Nephron progenitor cell (in vitro differentiated cells): ENCODE measurements at regions not wholly inside any gene's neighbourhood (a gene's known extent, or its start where the extent isn't known, plus 50 kb on each side); places are given as distances from the start of the nearest gene placed in this dataset.
"Not testable (repeated sequence)": the region's sequence is repeated elsewhere in the genome, so short reads cannot be mapped to it uniquely, and the experiment has no call there.

Experiments
- DNase-seq: peaks from one replicate; pipeline ENCODE4 v3.0.0; 2021
- H3K27ac Mint-ChIP-seq: 2 replicates; pipeline ENCODE4 v1.8.0; 2021; ENCODE audit warnings: mild to moderate bottlenecking, moderate library complexity, mixed read lengths
- H3K27me3 Mint-ChIP-seq: 2 replicates; pipeline ENCODE4 v1.8.0; 2021; ENCODE audit warnings: mild to moderate bottlenecking, low read depth, mixed read lengths; ENCODE audit not compliant: poor library complexity
- H3K36me3 Mint-ChIP-seq: 2 replicates; pipeline ENCODE4 v1.8.0; 2021; ENCODE audit warnings: low read depth, mixed read lengths
- H3K4me1 Mint-ChIP-seq: 2 replicates; pipeline ENCODE4 v1.8.0; 2021; ENCODE audit warnings: mixed read lengths
- H3K4me3 Mint-ChIP-seq: 2 replicates; pipeline ENCODE4 v1.8.0; 2021; ENCODE audit warnings: mild to moderate bottlenecking, moderate library complexity, mixed read lengths
- H3K9me3 Mint-ChIP-seq: 2 replicates; pipeline ENCODE4 v1.8.0; 2021; ENCODE audit warnings: mild to moderate bottlenecking, moderate library complexity, mixed read lengths
- CTCF ChIP-seq: fragments of 200-600 bp; sonication (generic); IDR thresholded peaks from 2 replicates; pipeline ENCODE4 v1.5.0; 2021; ENCODE audit warnings: antibody characterized with exemption

GRCh38 chr5:115703514-115703913 lies 77.7 kb upstream of the TMED7 start:
- DNase-seq, result no peak
- H3K9me3 Mint-ChIP-seq, result no peaks in the 10 kb centered on the region
- peaks cover 7% of the 10 kb centered on the region for H3K4me1 Mint-ChIP-seq
- TF ChIP-seq CTCF, result no peak
- H3K4me3 Mint-ChIP-seq, result no peak overlapping the region
- H3K36me3 Mint-ChIP-seq, result no peaks in the 10 kb centered on the region
- no peak overlapping the region for H3K27ac Mint-ChIP-seq
- H3K27me3 Mint-ChIP-seq, result peaks cover 8% of the 10 kb centered on the region

GRCh38 chr5:115702025-115702424 lies 76.2 kb upstream of the TMED7 start:
- Mint-ChIP-seq H3K27me3 (peaks cover 8% of the 10 kb centered on the region), H3K27ac (no peak overlapping the region), H3K9me3 (no peaks in the 10 kb centered on the region), H3K4me1 (peaks cover 7% of the 10 kb centered on the region), H3K36me3 (no peaks in the 10 kb centered on the region), H3K4me3 (no peak overlapping the region)
- TF ChIP-seq CTCF, result no peak
- no peak for DNase-seq

- DNase-seq, result no peak
- Mint-ChIP-seq H3K4me3 (no peak overlapping the region), H3K36me3 (no peaks in the 10 kb centered on the region), H3K27ac (no peak overlapping the region), H3K4me1 (peaks cover 7% of the 10 kb centered on the region), H3K27me3 (peaks cover 8% of the 10 kb centered on the region), H3K9me3 (no peaks in the 10 kb centered on the region)
- no peak for TF ChIP-seq CTCF
These were observed 74.1 kb upstream of the TMED7 start for GRCh38 chr5:115699967-115700366.

- H3K27ac Mint-ChIP-seq, result no peak overlapping the region
These were observed 70.4 kb upstream of the TMED7 start for GRCh38 chr5:115696141-115696650.

GRCh38 chr5:115695310-115695880 lies 69.6 kb upstream of the TMED7 start:
- no peaks in the 10 kb centered on the region for H3K36me3 Mint-ChIP-seq
- no peak for TF ChIP-seq CTCF
- H3K27me3 Mint-ChIP-seq, result peaks cover 6% of the 10 kb centered on the region
- H3K4me1 Mint-ChIP-seq, result no peaks in the 10 kb centered on the region
- H3K9me3 Mint-ChIP-seq, result no peaks in the 10 kb centered on the region
- no peak overlapping the region for H3K27ac Mint-ChIP-seq
- DNase-seq, result no peak
- no peak overlapping the region for H3K4me3 Mint-ChIP-seq

More at GRCh38 chr5:115696141-115696650, 70.4 kb upstream of the TMED7 start:
- no peaks in the 10 kb centered on the region for H3K36me3 Mint-ChIP-seq
- no peak overlapping the region for H3K4me3 Mint-ChIP-seq
- no peaks in the 10 kb centered on the region for H3K4me1 Mint-ChIP-seq
- no peak for TF ChIP-seq CTCF
- no peak for DNase-seq
- H3K27me3 Mint-ChIP-seq, result peaks cover 6% of the 10 kb centered on the region
- H3K9me3 Mint-ChIP-seq, result no peaks in the 10 kb centered on the region

- H3K36me3 Mint-ChIP-seq, H3K9me3 Mint-ChIP-seq, H3K4me3 Mint-ChIP-seq, H3K27ac Mint-ChIP-seq, DNase-seq, H3K27me3 Mint-ChIP-seq, H3K4me1 Mint-ChIP-seq: not testable (repeated sequence)
These were observed 66.0 kb upstream of the TMED7 start for GRCh38 chr5:115691814-115692213.
